ENCODE measurements at regions not wholly inside any gene's neighbourhood (a gene's known extent, or its start where the extent isn't known, plus 50 kb on each side); places are given as distances from the start of the nearest gene placed in this dataset.

GRCh38 chr2:18668221-18668620, 78.9 kb upstream of the NT5C1B start:
- no peak overlapping the region for H3K27ac ChIP-seq
- H3K27me3 ChIP-seq = no peaks in the 10 kb centered on the region
- H3K9me3 ChIP-seq = peaks cover 0 to under 1% (median 0%) of the 10 kb centered on the region in 4 donors
- intact Hi-C loops (cut with DNase I) = no loop called here
- ATAC-seq (no peak), DNase-seq (no peak)
- TF ChIP-seq CTCF (IDR thresholded peaks at IDR 0.05) = no peak
- no peak for TF ChIP-seq POLR2A (IDR thresholded peaks at IDR 0.05)
- H3K4me3 ChIP-seq = no peak overlapping the region
- 79% methylated on average over 2 of the region's 2 CpGs for WGBS (ENCODE audit: insufficient coverage, low coverage, low lambda C conversion rate, missing lambda C conversion rate)
- no peaks in the 10 kb centered on the region for H3K36me3 ChIP-seq
- no peaks in the 10 kb centered on the region for H3K4me1 ChIP-seq

- ATAC-seq (no peak), DNase-seq (no peak)
- Histone ChIP-seq H3K27me3 (no peaks in the 10 kb centered on the region), H3K4me1 (no peaks in the 10 kb centered on the region), H3K4me3 (no peak overlapping the region), H3K27ac (no peak overlapping the region), H3K9me3 (no peaks in the 10 kb centered on the region), H3K36me3 (no peaks in the 10 kb centered on the region)
- TF ChIP-seq POLR2A (IDR thresholded peaks at IDR 0.05) (no peak), CTCF (IDR thresholded peaks at IDR 0.05) (no peak)
- WGBS (ENCODE audit: insufficient coverage, low coverage, low lambda C conversion rate, missing lambda C conversion rate) = 100% methylated on average over 1 of the region's 1 CpG
- intact Hi-C loops (cut with DNase I) = no loop called here
Measured at GRCh38 chr2:18664421-18664820, 75.1 kb upstream of the NT5C1B start.

- H3K4me1 ChIP-seq = no peaks in the 10 kb centered on the region
- H3K36me3 ChIP-seq = no peaks in the 10 kb centered on the region
- H3K27ac ChIP-seq = no peak overlapping the region
- ATAC-seq = no peak
- H3K4me3 ChIP-seq = no peak overlapping the region
- intact Hi-C loops (cut with DNase I) = no loop called here
- no peak for DNase-seq
- no peaks in the 10 kb centered on the region for H3K9me3 ChIP-seq
- 91% methylated on average over 3 of the region's 3 CpGs for WGBS (ENCODE audit: insufficient coverage, low coverage, low lambda C conversion rate, missing lambda C conversion rate)
- no peak for TF ChIP-seq CTCF (IDR thresholded peaks at IDR 0.05)
- TF ChIP-seq POLR2A (IDR thresholded peaks at IDR 0.05) = no peak
- H3K27me3 ChIP-seq = no peaks in the 10 kb centered on the region
Measured at GRCh38 chr2:18663861-18664260, 74.5 kb upstream of the NT5C1B start.

GRCh38 chr2:18662689-18663088, 73.3 kb upstream of the NT5C1B start:
- ATAC-seq = no peak
- H3K27ac ChIP-seq = no peak overlapping the region
- TF ChIP-seq CTCF (IDR thresholded peaks at IDR 0.05) (no peak), POLR2A (IDR thresholded peaks at IDR 0.05) (no peak)
- H3K27me3 ChIP-seq = no peaks in the 10 kb centered on the region
- H3K36me3 ChIP-seq = no peaks in the 10 kb centered on the region
- H3K4me3 ChIP-seq = no peak overlapping the region
- no peaks in the 10 kb centered on the region for H3K9me3 ChIP-seq
- intact Hi-C loops (cut with DNase I) = no loop called here
- DNase-seq = no peak
- 79% methylated on average over 4 of the region's 5 CpGs for WGBS (ENCODE audit: insufficient coverage, low coverage, low lambda C conversion rate, missing lambda C conversion rate)
- H3K4me1 ChIP-seq = no peaks in the 10 kb centered on the region

GRCh38 chr2:18659915-18660314, 70.5 kb upstream of the NT5C1B start:
- Histone ChIP-seq H3K4me1 (no peaks in the 10 kb centered on the region), H3K27me3 (no peaks in the 10 kb centered on the region), H3K9me3 (no peaks in the 10 kb centered on the region), H3K4me3 (no peak overlapping the region), H3K27ac (no peak overlapping the region), H3K36me3 (no peaks in the 10 kb centered on the region)
- TF ChIP-seq CTCF (IDR thresholded peaks at IDR 0.05) (no peak), POLR2A (IDR thresholded peaks at IDR 0.05) (no peak)
- DNase-seq (no peak), ATAC-seq (no peak)
- WGBS (ENCODE audit: insufficient coverage, low coverage, low lambda C conversion rate, missing lambda C conversion rate) = 75% methylated on average over 1 of the region's 1 CpG
- intact Hi-C loops (cut with DNase I) = no loop called here
